ENCODE measurements at regions not wholly inside any gene's neighbourhood (a gene's known extent, or its start where the extent isn't known, plus 50 kb on each side); places are given as distances from the start of the nearest gene placed in this dataset.

- TF ChIP-seq SIN3A (IDR thresholded peaks at IDR 0.05; ENCODE audit: borderline replicate concordance, low read depth, low read length) (no peak), CTCF (IDR thresholded peaks at IDR 0.05) (no peak), TAF1 (IDR thresholded peaks at IDR 0.05; ENCODE audit: borderline replicate concordance, low read depth, low read length) (no peak), MAX (IDR thresholded peaks at IDR 0.05; ENCODE audit: low read depth) (no peak), REST (IDR thresholded peaks at IDR 0.05; ENCODE audit: low read depth, low read length) (no peak), CHD2 (IDR thresholded peaks at IDR 0.05; ENCODE audit: low read length, partially characterized antibody) (no peak), USF2 (IDR thresholded peaks at IDR 0.05; ENCODE audit: borderline replicate concordance, low read depth, low read length) (no peak), POLR2AphosphoS5 (IDR thresholded peaks at IDR 0.05; ENCODE audit: low read depth, low read length) (no peak), JUND (IDR thresholded peaks at IDR 0.05) (no peak), RFX5 (IDR thresholded peaks at IDR 0.05; ENCODE audit: low read length) (no peak), FOXJ3 (CRISPR knock-in tag; IDR thresholded peaks at IDR 0.05) (no peak), RAD21 (IDR thresholded peaks at IDR 0.05; ENCODE audit: low read length) (no peak), MEF2A (IDR thresholded peaks at IDR 0.05; ENCODE audit: borderline replicate concordance, low read depth) (no peak), YY1 (IDR thresholded peaks at IDR 0.05; ENCODE audit: low read depth) (no peak)
These were observed 182.2 kb upstream of the FBXO33 start for GRCh38 chr14:39614297-39614923.
